ENCODE measurements at regions not wholly inside any gene's neighbourhood (a gene's known extent, or its start where the extent isn't known, plus 50 kb on each side); places are given as distances from the start of the nearest gene placed in this dataset.

DNA sequence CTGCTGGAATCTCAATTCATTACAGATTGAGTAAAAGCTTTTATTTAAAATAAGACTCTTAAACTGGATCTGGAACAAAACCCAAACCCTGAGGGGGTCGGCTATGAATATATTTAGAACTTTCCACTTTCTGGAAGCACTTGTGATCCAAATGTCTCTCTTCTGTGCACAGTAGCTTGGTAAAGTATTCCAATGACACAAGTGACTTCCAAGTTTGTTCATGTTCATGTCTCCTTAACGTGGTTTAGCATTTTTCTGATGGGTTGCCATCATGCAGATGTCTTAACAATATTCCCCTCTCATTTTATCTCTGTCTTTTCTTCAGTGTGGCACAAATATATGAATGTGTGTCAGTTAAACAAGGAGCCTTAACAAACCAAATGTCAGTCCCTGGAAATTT is 191.9 kb upstream of the SORCS1 start:
- intact Hi-C loops (cut with micrococcal nuclease), result no loop called here
- Mint-ChIP-seq H3K27me3 (no peaks in the 10 kb centered on the region), H3K4me1 (no peaks in the 10 kb centered on the region), H3K27ac (no peak overlapping the region), H3K4me3 (no peak overlapping the region), H3K9me3 (peaks cover 0 to 27% (median 11%) of the 10 kb centered on the region in 8 donors), H3K36me3 (no peaks in the 10 kb centered on the region)
- Histone ChIP-seq H3K27me3 (ENCODE audit: insufficient read depth, low read length) (no peaks in the 10 kb centered on the region), H3K4me1 (ENCODE audit: insufficient read depth, low read length) (no peaks in the 10 kb centered on the region), H3K27ac (ENCODE audit: low read depth, low read length) (no peak overlapping the region), H3K36me3 (ENCODE audit: insufficient read depth, low read length) (no peaks in the 10 kb centered on the region), H3K4me3 (ENCODE audit: low read length in 2 of 2) (no peak overlapping the region), H3K9me3 (ENCODE audit: control insufficient read depth in 1 of 2, low read length in 2 of 2) (no peaks in the 10 kb centered on the region)
- POLR2A ChIA-PET (ENCODE audit: partially characterized antibody), result no interaction called here
- CTCF ChIA-PET (ENCODE audit: partially characterized antibody), result no interaction called here
- no peak for DNase-seq

DNA sequence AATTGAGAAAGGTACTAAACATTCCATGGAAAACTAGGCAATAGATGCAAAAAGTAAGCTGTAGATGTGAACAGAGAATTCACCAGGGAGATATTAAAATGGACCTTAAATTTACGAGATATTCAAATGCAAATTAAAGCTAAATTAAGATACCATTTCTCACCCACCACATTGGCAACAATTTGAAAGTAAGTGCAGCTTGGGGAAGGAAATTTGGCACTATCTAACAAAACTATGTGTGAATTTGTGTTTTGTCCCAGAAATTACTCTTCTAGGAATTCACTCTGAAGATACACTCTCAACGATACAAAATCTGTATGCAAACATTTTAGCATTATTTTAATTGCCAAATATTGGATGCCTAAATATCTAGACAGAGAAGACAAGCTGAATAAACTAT is 178.2 kb upstream of the SORCS1 start:
- Mint-ChIP-seq H3K36me3 (no peaks in the 10 kb centered on the region), H3K4me3 (no peak overlapping the region)

DNA sequence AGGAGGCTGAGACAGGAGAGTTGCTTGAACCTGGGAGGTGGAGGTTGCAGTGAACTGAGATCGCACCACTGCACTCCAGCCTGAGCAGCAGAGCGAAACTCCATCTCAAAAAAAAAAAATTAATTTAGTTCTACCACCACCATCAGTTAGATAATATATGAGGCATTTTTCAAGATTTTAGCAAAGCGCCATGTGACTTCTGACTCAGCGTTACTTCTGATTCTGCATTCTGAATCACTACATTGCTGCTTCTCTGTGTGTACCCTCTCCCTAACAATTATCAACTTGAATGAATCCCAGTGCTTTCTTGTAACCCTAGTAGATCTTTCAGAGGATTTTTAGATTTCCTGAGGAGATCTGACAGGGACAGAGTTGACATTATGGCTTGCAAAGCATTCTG is 176.8 kb upstream of the SORCS1 start:
- Histone ChIP-seq H3K4me3 (ENCODE audit: low read length in 2 of 2) (no peak overlapping the region), H3K4me1 (ENCODE audit: insufficient read depth, low read length) (no peaks in the 10 kb centered on the region), H3K9me3 (ENCODE audit: control insufficient read depth in 1 of 2, low read length in 2 of 2) (no peaks in the 10 kb centered on the region), H3K27ac (ENCODE audit: low read depth, low read length) (no peak overlapping the region), H3K27me3 (ENCODE audit: insufficient read depth, low read length) (no peaks in the 10 kb centered on the region), H3K36me3 (ENCODE audit: insufficient read depth, low read length) (no peaks in the 10 kb centered on the region)
- no peak overlapping the region for H3K4me3 Mint-ChIP-seq
- no peak overlapping the region for H3K27ac Mint-ChIP-seq
- peaks cover 0 to 23% (median 10%) of the 10 kb centered on the region in 8 donors for H3K9me3 Mint-ChIP-seq
- no peak for DNase-seq
- no peaks in the 10 kb centered on the region for H3K4me1 Mint-ChIP-seq
- POLR2A ChIA-PET (ENCODE audit: partially characterized antibody), result no interaction called here
- CTCF ChIA-PET (ENCODE audit: partially characterized antibody), result no interaction called here
- H3K27me3 Mint-ChIP-seq, result no peaks in the 10 kb centered on the region
- H3K36me3 Mint-ChIP-seq, result no peaks in the 10 kb centered on the region
- intact Hi-C loops (cut with micrococcal nuclease), result no loop called here

More for the DNA sequence above, 178.2 kb upstream of the SORCS1 start:
- intact Hi-C loops (cut with micrococcal nuclease), result no loop called here
- ChIA-PET CTCF (ENCODE audit: partially characterized antibody) (no interaction called here), POLR2A (ENCODE audit: partially characterized antibody) (no interaction called here)
- Mint-ChIP-seq H3K27ac (no peak overlapping the region), H3K27me3 (no peaks in the 10 kb centered on the region), H3K9me3 (peaks cover 4 to 18% (median 9%) of the 10 kb centered on the region in 8 donors), H3K4me1 (no peaks in the 10 kb centered on the region)
- no peaks in the 10 kb centered on the region for H3K9me3 ChIP-seq (ENCODE audit: control insufficient read depth in 1 of 2, low read length in 2 of 2)
- no peak overlapping the region for H3K27ac ChIP-seq (ENCODE audit: low read depth, low read length)
- DNase-seq, result no peak
- no peaks in the 10 kb centered on the region for H3K27me3 ChIP-seq (ENCODE audit: insufficient read depth, low read length)
- H3K4me3 ChIP-seq (ENCODE audit: low read length in 2 of 2), result no peak overlapping the region
- H3K36me3 ChIP-seq (ENCODE audit: insufficient read depth, low read length), result no peaks in the 10 kb centered on the region
- H3K4me1 ChIP-seq (ENCODE audit: insufficient read depth, low read length), result no peaks in the 10 kb centered on the region

DNA sequence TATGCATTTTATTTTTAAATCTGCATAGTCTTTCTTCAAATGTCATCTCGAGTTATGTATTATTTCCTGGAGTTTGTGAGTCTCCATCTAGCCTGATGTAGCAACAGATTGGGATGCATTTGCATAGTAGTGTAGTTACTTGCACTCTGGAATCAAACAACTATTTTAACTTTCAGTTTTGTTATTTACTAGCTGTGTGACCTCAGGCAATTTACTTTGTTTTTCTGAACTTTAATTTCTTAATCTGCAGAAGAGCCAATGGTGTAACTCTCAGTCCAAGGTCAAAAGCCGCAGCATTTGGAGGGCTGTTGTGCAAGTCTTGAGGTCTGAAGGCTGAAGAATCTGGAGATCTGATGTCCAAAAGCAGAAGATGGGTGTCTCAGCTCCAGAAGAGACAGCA is 175.8 kb upstream of the SORCS1 start:
- Mint-ChIP-seq H3K9me3 (peaks cover 4 to 27% (median 11%) of the 10 kb centered on the region in 8 donors), H3K36me3 (no peaks in the 10 kb centered on the region), H3K27ac (no peak overlapping the region), H3K4me3 (no peak overlapping the region), H3K4me1 (no peaks in the 10 kb centered on the region), H3K27me3 (no peaks in the 10 kb centered on the region)
- DNase-seq, result no peak
- intact Hi-C loops (cut with micrococcal nuclease), result no loop called here
- Histone ChIP-seq H3K4me1 (ENCODE audit: insufficient read depth, low read length) (no peaks in the 10 kb centered on the region), H3K27ac (ENCODE audit: low read depth, low read length) (no peak overlapping the region), H3K4me3 (ENCODE audit: low read length in 2 of 2) (no peak overlapping the region), H3K36me3 (ENCODE audit: insufficient read depth, low read length) (no peaks in the 10 kb centered on the region), H3K27me3 (ENCODE audit: insufficient read depth, low read length) (no peaks in the 10 kb centered on the region), H3K9me3 (ENCODE audit: control insufficient read depth in 1 of 2, low read length in 2 of 2) (no peaks in the 10 kb centered on the region)
- ChIA-PET CTCF (ENCODE audit: partially characterized antibody) (no interaction called here), POLR2A (ENCODE audit: partially characterized antibody) (no interaction called here)

DNA sequence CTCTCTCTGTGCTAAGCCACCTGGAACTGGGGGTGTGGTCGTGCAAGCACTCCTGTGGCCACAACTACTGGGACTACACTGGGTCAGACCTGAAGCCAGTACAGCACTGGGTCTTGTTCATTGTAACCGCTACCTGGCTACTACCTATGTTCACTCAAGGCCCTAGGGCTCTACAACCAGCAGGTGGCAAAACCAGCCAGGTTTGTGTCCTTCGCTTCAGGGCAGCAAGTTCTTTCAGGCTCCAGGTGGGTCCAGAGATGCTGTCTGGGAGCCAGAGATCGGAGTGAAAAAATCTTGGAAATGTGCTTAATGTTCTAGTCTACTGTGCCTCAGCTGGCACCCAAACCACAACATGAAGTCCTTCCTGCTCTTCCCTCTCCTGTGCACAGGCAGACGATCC is 171.6 kb upstream of the SORCS1 start:
- peaks cover 3 to 27% (median 19%) of the 10 kb centered on the region in 8 donors for H3K9me3 Mint-ChIP-seq
- DNase-seq, result no peak
- no peaks in the 10 kb centered on the region for H3K9me3 ChIP-seq (ENCODE audit: control insufficient read depth in 1 of 2, low read length in 2 of 2)
- CTCF ChIA-PET (ENCODE audit: partially characterized antibody), result no interaction called here
- no peaks in the 10 kb centered on the region for H3K36me3 ChIP-seq (ENCODE audit: insufficient read depth, low read length)
- no peak overlapping the region for H3K27ac ChIP-seq (ENCODE audit: low read depth, low read length)
- no peak overlapping the region for H3K4me3 Mint-ChIP-seq
- no peaks in the 10 kb centered on the region for H3K27me3 ChIP-seq (ENCODE audit: insufficient read depth, low read length)
- no peak overlapping the region for H3K4me3 ChIP-seq (ENCODE audit: low read length in 2 of 2)
- H3K4me1 ChIP-seq (ENCODE audit: insufficient read depth, low read length), result no peaks in the 10 kb centered on the region
- H3K27ac Mint-ChIP-seq, result no peak overlapping the region
- H3K27me3 Mint-ChIP-seq, result no peaks in the 10 kb centered on the region
- POLR2A ChIA-PET (ENCODE audit: partially characterized antibody), result no interaction called here
- H3K4me1 Mint-ChIP-seq, result no peaks in the 10 kb centered on the region
- no peaks in the 10 kb centered on the region for H3K36me3 Mint-ChIP-seq
- intact Hi-C loops (cut with micrococcal nuclease), result no loop called here

DNA sequence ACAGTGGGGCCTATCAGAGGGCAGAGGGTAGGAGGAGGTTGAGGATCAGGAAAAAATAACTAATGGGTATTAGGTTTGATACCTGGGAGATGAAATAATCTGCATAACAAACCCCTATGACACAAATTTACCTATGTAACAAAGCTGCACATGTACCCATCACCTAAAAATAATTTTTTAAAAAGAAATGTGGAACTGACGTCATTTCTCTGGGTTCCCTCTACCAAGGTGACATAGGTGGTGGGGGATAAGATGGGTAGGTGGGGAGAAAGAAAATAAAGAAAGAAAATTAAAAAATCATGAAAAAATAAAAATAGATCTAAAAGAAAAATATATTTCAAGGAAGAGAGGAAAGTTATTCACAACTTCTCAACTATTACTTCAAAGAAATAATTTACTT is 153.1 kb upstream of the SORCS1 start:
- Histone ChIP-seq H3K27me3 (ENCODE audit: insufficient read depth, low read length) (no peaks in the 10 kb centered on the region), H3K9me3 (ENCODE audit: control insufficient read depth in 1 of 2, low read length in 2 of 2) (no peaks in the 10 kb centered on the region), H3K4me1 (ENCODE audit: insufficient read depth, low read length) (no peaks in the 10 kb centered on the region), H3K27ac (ENCODE audit: low read depth, low read length) (no peak overlapping the region), H3K4me3 (ENCODE audit: low read length in 2 of 2) (no peak overlapping the region), H3K36me3 (ENCODE audit: insufficient read depth, low read length) (no peaks in the 10 kb centered on the region)
- no peaks in the 10 kb centered on the region for H3K4me1 Mint-ChIP-seq
- ChIA-PET POLR2A (ENCODE audit: partially characterized antibody) (no interaction called here), CTCF (ENCODE audit: partially characterized antibody) (no interaction called here)
- peaks cover 0 to 22% (median 5%) of the 10 kb centered on the region in 8 donors for H3K9me3 Mint-ChIP-seq
- intact Hi-C loops (cut with micrococcal nuclease), result no loop called here
- H3K27ac Mint-ChIP-seq, result no peak overlapping the region
- H3K27me3 Mint-ChIP-seq, result no peaks in the 10 kb centered on the region
- no peaks in the 10 kb centered on the region for H3K36me3 Mint-ChIP-seq
- no peak overlapping the region for H3K4me3 Mint-ChIP-seq
- no peak for DNase-seq

DNA sequence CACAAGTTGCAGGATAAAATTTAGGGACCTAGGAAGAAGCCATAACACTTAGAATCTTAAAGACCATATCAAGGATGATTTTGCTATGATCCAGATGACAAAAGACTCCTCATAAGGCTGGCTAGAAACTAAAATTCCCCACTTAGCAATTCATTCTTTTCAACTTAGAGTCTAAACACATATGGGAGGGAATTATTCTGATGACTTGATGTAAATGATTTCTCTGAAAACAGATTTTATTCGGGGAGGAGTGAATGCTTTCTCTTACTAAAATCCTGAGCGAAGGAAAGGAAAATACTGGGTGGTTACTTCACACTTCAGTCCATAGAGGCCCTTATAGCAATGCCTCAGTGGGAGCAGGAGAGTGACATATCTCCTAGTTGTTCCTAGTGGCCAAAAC is 138.7 kb upstream of the SORCS1 start:
- ChIA-PET POLR2A (ENCODE audit: partially characterized antibody) (no interaction called here), CTCF (ENCODE audit: partially characterized antibody) (no interaction called here)
- no peaks in the 10 kb centered on the region for H3K4me1 Mint-ChIP-seq
- no peak for DNase-seq
- no peaks in the 10 kb centered on the region for H3K9me3 ChIP-seq (ENCODE audit: control insufficient read depth in 1 of 2, low read length in 2 of 2)
- no peak overlapping the region for H3K4me3 Mint-ChIP-seq
- H3K27ac ChIP-seq (ENCODE audit: low read depth, low read length), result no peak overlapping the region
- H3K4me1 ChIP-seq (ENCODE audit: insufficient read depth, low read length), result no peaks in the 10 kb centered on the region
- H3K36me3 ChIP-seq (ENCODE audit: insufficient read depth, low read length), result no peaks in the 10 kb centered on the region
- no peaks in the 10 kb centered on the region for H3K27me3 Mint-ChIP-seq
- no peaks in the 10 kb centered on the region for H3K27me3 ChIP-seq (ENCODE audit: insufficient read depth, low read length)
- no peak overlapping the region for H3K4me3 ChIP-seq (ENCODE audit: low read length in 2 of 2)
- no peak overlapping the region for H3K27ac Mint-ChIP-seq
- H3K9me3 Mint-ChIP-seq, result peaks cover 3 to 37% (median 13%) of the 10 kb centered on the region in 8 donors
- intact Hi-C loops (cut with micrococcal nuclease), result no loop called here
- H3K36me3 Mint-ChIP-seq, result no peaks in the 10 kb centered on the region

DNA sequence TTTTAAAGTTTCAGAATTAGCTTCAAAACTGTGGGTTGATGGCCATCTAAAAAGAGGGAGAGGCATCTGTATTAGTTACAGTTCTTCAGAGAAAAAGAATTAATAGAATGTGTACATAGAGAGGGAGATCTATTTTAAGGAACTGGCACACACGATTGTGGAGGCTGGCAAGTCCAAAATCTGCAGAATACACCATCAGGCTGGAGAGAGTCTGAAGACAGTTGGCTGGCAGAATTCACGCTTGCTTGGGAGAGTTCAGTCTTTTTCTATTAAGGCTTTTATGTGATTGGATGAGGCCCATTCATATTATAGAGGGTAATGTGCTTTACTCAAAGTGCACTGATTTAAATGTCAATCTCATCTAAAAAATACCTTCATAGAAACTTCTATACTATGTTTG is 135.1 kb upstream of the SORCS1 start:
- no peaks in the 10 kb centered on the region for H3K27me3 Mint-ChIP-seq
- H3K27ac Mint-ChIP-seq, result no peak overlapping the region
- Histone ChIP-seq H3K4me3 (ENCODE audit: low read length in 2 of 2) (no peak overlapping the region), H3K9me3 (ENCODE audit: control insufficient read depth in 1 of 2, low read length in 2 of 2) (no peaks in the 10 kb centered on the region), H3K27ac (ENCODE audit: low read depth, low read length) (no peak overlapping the region), H3K27me3 (ENCODE audit: insufficient read depth, low read length) (no peaks in the 10 kb centered on the region), H3K36me3 (ENCODE audit: insufficient read depth, low read length) (no peaks in the 10 kb centered on the region), H3K4me1 (ENCODE audit: insufficient read depth, low read length) (no peaks in the 10 kb centered on the region)
- peaks cover 3 to 32% (median 15%) of the 10 kb centered on the region in 8 donors for H3K9me3 Mint-ChIP-seq
- intact Hi-C loops (cut with micrococcal nuclease), result no loop called here
- H3K36me3 Mint-ChIP-seq, result no peaks in the 10 kb centered on the region
- H3K4me3 Mint-ChIP-seq, result no peak overlapping the region
- POLR2A ChIA-PET (ENCODE audit: partially characterized antibody), result no interaction called here
- DNase-seq, result no peak
- CTCF ChIA-PET (ENCODE audit: partially characterized antibody), result no interaction called here
- H3K4me1 Mint-ChIP-seq, result no peaks in the 10 kb centered on the region
